ENCODE measurements at regions not wholly inside any gene's neighbourhood (a gene's known extent, or its start where the extent isn't known, plus 50 kb on each side); places are given as distances from the start of the nearest gene placed in this dataset.

- ATAC-seq (no peak), DNase-seq (no peak)
- Mint-ChIP-seq H3K27me3 (peaks cover 0 to 8% (median 3%) of the 10 kb centered on the region in 5 donors), H3K4me1 (no peaks in the 10 kb centered on the region), H3K27ac (no peak overlapping the region), H3K9me3 (peaks cover 0 to 6% (median 0%) of the 10 kb centered on the region in 9 donors), H3K4me3 (no peak overlapping the region), H3K36me3 (peaks cover 0 to 5% (median 0%) of the 10 kb centered on the region in 3 donors)
- POLR2A ChIA-PET: no interaction called here
Observed at GRCh38 chr12:130266751-130267150, 70.9 kb upstream of the PIWIL1 start.

- H3K27me3 Mint-ChIP-seq: peaks cover 3 to 55% (median 19%) of the 10 kb centered on the region in 5 donors
- DNase-seq (no peak), ATAC-seq (no peak)
- peak overlapping the region in 3 of 10 donors; percentile 13 to 38 (median 31) for H3K4me3 Mint-ChIP-seq
- H3K4me1 Mint-ChIP-seq: peaks cover 0 to 4% (median 2%) of the 10 kb centered on the region in 4 donors
- peaks cover 0 to 4% (median 0%) of the 10 kb centered on the region in 3 donors for H3K36me3 Mint-ChIP-seq
- POLR2A ChIA-PET: no interaction called here
- no peak overlapping the region for H3K27ac Mint-ChIP-seq
- H3K9me3 Mint-ChIP-seq: peaks cover 0 to 15% (median 9%) of the 10 kb centered on the region in 9 donors
Observed at GRCh38 chr12:130280231-130280630, 57.5 kb upstream of the PIWIL1 start.

DNA sequence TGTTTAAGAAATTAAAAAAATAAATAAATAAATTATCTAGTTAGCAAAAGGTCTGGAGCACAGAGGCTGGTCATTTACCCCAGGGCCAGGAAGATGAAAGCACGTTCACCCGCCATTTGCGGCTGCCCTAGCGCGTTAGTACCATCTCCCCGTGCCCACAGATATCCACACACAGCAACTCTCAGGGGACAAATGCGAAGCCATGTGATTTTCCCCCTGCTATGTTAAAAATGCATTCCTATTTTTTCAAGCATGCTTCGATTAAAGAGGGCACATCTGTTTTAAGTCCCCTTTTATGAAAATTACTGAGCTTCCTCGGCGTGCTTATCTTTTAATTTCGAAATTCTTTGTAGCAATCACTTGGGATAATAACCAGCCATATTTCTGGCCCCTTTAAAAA is 56.9 kb upstream of the PIWIL1 start:
- POLR2A ChIA-PET: no interaction called here
- H3K4me1 Mint-ChIP-seq: peaks cover 0 to 4% (median 2%) of the 10 kb centered on the region in 4 donors
- no peak for DNase-seq
- no peak for ATAC-seq
- peaks cover 0 to 4% (median 0%) of the 10 kb centered on the region in 3 donors for H3K36me3 Mint-ChIP-seq
- peaks cover 0 to 15% (median 9%) of the 10 kb centered on the region in 9 donors for H3K9me3 Mint-ChIP-seq
- H3K27ac Mint-ChIP-seq: no peak overlapping the region
- H3K27me3 Mint-ChIP-seq: peaks cover 2 to 50% (median 17%) of the 10 kb centered on the region in 5 donors
- no peak overlapping the region for H3K4me3 Mint-ChIP-seq

DNA sequence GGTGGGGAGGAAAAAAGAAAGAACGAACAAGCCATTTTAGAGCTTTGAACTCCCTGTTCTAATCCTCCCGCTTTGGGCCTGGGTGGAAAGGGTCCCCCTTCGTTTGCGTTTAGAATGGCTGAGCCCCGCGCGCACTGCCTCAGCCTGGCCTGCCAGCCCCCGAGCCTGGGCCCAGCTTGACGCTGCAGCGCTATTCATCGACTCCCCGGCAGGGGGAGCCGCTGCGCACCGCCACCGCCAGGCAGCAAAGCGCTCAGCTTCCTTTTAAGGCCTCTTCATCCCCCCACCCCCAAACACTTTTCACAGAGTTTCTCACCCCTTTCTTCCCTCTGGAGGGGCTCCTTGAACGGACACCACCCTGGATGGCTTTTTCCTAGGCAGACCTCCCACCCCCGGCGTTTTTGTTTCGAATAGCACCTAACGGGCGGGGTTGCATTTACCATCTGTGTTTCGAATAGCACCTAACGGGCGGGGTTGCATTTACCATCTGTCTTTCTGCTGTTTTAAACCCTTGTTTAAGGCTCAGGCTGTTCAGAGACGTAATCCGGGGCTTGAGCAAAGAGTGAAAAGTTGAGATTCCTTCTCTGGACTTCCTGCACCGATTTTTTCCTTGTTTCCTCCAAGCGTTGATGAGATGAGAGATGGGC is 56.4 kb upstream of the PIWIL1 start:
- Mint-ChIP-seq H3K4me3 (peak overlapping the region in 1 of 10 donors; percentile 30), H3K27me3 (peaks cover 0 to 51% (median 16%) of the 10 kb centered on the region in 5 donors), H3K36me3 (peaks cover 0 to 4% (median 0%) of the 10 kb centered on the region in 3 donors), H3K9me3 (peaks cover 0 to 15% (median 9%) of the 10 kb centered on the region in 9 donors), H3K27ac (no peak overlapping the region), H3K4me1 (peaks cover 0 to 4% (median 2%) of the 10 kb centered on the region in 4 donors)
- DNase-seq (peak in 6 of 10 donors; percentile 3 to 49 (median 32)), ATAC-seq (peak in 1 of 2 donors; percentile 39)
- POLR2A ChIA-PET: no interaction called here

DNA sequence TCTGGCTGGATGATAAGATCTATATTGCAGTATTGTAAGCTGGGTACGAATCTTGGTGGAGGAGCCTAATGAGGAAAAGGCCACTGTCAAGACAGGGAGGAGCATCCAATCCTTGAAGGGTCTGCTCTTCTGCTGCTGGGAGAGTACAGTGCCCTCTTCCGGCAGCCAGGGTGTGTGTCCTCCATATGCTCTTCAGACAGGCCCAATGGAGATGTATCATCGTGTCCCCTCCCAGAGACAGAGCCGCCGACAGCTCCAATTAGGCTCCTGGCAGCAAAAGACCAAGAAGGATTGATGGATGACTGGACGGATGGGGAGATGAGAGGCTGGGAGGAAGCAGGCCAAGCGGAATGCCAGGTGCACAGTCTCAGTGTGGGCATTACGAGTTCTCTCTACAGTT is 51.6 kb upstream of the PIWIL1 start:
- Mint-ChIP-seq H3K27ac (no peak overlapping the region), H3K36me3 (peaks cover 0 to 9% (median 0%) of the 10 kb centered on the region in 3 donors), H3K4me3 (no peak overlapping the region), H3K27me3 (peaks cover 1 to 58% (median 11%) of the 10 kb centered on the region in 5 donors), H3K9me3 (peaks cover 0 to 28% (median 9%) of the 10 kb centered on the region in 9 donors), H3K4me1 (no peaks in the 10 kb centered on the region)
- no peak for DNase-seq
- no peak for ATAC-seq
- POLR2A ChIA-PET: no interaction called here

DNA sequence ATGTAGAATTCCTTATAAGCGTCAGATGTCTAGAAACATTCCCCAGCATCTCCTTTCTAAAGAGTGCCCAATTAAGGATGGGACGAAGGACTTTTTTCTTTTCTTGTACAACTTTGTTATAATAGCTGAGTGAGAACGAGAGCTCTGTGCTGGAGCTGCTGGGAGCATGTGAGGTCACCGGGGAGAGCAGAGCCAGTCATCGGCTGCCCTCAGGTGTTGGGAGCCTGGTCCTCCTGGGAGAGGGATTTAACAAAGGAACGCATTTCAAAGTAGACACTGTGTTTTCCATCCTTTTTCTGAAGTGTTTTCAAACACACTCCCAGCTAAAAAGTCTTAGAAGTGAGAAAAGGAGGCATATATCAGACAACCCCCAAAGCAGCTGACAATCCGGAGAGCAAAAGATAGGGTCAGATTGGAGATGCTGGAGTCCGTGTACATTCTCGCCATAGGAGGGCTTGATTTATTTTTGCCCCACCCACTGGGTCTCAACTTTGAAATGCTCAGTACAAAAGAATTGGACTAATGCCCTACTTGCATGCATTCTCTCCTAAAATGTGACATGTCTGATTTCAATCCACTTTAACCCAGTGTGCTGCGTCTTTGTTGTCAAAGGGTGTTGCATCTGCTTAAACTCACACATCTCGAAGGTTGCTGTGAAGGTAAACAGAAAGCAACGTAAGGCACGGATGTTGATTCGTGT is 50.8 kb upstream of the PIWIL1 start:
- H3K27me3 Mint-ChIP-seq: peaks cover 2 to 58% (median 8%) of the 10 kb centered on the region in 5 donors
- H3K9me3 Mint-ChIP-seq: peaks cover 5 to 37% (median 13%) of the 10 kb centered on the region in 9 donors
- no peaks in the 10 kb centered on the region for H3K4me1 Mint-ChIP-seq
- no peak for ATAC-seq
- H3K4me3 Mint-ChIP-seq: no peak overlapping the region
- no peak for DNase-seq
- peak overlapping the region in 1 of 10 donors; percentile 38 for H3K27ac Mint-ChIP-seq
- POLR2A ChIA-PET: no interaction called here
- H3K36me3 Mint-ChIP-seq: peaks cover 0 to 9% (median 0%) of the 10 kb centered on the region in 3 donors
